BLaER1 treated with 17β-estradiol and CSF1 and Interleukin-3, amounts not matched to agents 10 nM and 100 nM (cell line): ENCODE measurements at regions not wholly inside any gene's neighbourhood (a gene's known extent, or its start where the extent isn't known, plus 50 kb on each side); places are given as distances from the start of the nearest gene placed in this dataset.
"Not testable (repeated sequence)": the region's sequence is repeated elsewhere in the genome, so short reads cannot be mapped to it uniquely, and the experiment has no call there.

Experiments
- H3K27ac ChIP-seq, 11 experiments: shearing (Covaris generic); formaldehyde crosslinking; 2 replicates each; pipeline ENCODE4 v1.8.1; 2022
- H3K27me3 ChIP-seq, 11 experiments: shearing (Covaris generic); formaldehyde crosslinking; 2 replicates each; pipeline ENCODE4 v1.8.1; 2022
- H3K36me3 ChIP-seq, 11 experiments: shearing (Covaris generic); formaldehyde crosslinking; 2 replicates each; pipeline ENCODE4 v1.8.1; 2022
- H3K4me1 ChIP-seq, 10 experiments: shearing (Covaris generic); formaldehyde crosslinking; 2 replicates each; pipeline ENCODE4 v1.8.1; 2022
- H3K4me2 ChIP-seq, 11 experiments: shearing (Covaris generic); formaldehyde crosslinking; 2 replicates each; pipeline ENCODE4 v1.8.1; 2022
- H3K4me3 ChIP-seq, 10 experiments: shearing (Covaris generic); formaldehyde crosslinking; 2 replicates each; pipeline ENCODE4 v1.8.1; 2022
- H3K9ac ChIP-seq, 11 experiments: shearing (Covaris generic); formaldehyde crosslinking; 2 replicates each; pipeline ENCODE4 v1.8.1; 2022
- H3K9me3 ChIP-seq, 11 experiments: shearing (Covaris generic); formaldehyde crosslinking; replicated peaks in 1 of 11; 2 replicates each; pipeline ENCODE4 v1.8.1; 2022
- H4K20me1 ChIP-seq, 11 experiments: shearing (Covaris generic); formaldehyde crosslinking; 2 replicates each; pipeline ENCODE4 v1.8.1; 2022
- Cebpa-rat ChIP-seq, 11 experiments: shearing (Covaris generic); IDR thresholded peaks; 2 replicates each; pipeline ENCODE4 v1.8.1; 2022

DNA sequence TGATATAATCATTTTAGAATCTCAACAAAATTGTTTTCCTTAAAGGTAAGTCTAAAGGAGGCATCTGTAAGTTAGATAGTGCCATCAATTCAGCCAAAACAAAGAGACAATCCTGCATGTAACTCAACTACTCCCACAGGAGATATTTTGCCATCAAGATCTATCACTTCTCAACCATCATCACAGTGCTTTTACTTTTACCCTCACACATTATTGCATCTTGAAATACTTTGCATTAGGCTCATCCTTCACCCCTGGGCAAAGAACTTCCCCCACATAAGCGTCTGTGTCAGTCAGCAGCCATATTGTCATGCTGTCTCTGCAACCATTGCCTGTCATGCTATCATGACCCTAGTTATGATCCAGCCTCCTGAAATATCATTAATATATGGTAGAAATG, 54.9 kb upstream of the NLGN1 start:
- Histone ChIP-seq H3K4me2 (no peak overlapping the region), H3K4me1 (no peaks in the 10 kb centered on the region), H3K27ac (no peak overlapping the region), H3K27me3 (no peaks in the 10 kb centered on the region), H3K9ac (no peak overlapping the region), H3K4me3 (no peak overlapping the region), H3K9me3 (no peaks in the 10 kb centered on the region), H3K36me3 (no peaks in the 10 kb centered on the region), H4K20me1 (no peaks in the 10 kb centered on the region)
- no peak for TF ChIP-seq Cebpa-rat (IDR thresholded peaks at IDR 0.05)

DNA sequence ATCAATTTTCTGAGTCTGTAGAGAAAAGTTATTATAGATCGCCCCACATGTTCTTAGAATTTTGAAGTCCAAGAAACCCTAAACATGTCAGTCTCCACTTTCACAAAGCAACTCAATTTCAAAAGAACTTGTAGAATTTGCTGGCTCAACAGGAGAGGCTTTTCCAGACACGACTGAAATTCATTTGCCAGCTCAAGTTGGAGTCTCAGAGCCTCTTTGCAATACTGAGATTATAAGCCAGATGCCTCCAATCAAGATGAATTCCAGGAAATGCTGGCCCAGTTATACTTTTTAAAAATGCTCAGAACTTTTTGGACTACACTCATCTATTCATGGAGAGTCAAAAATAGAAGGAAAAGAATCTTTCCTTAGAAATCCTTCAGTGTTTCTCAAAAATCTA, 56.9 kb upstream of the NLGN1 start:
- H3K27ac ChIP-seq: no peak overlapping the region
- H3K9me3 ChIP-seq: no peaks in the 10 kb centered on the region
- H3K36me3 ChIP-seq: no peaks in the 10 kb centered on the region
- H3K27me3 ChIP-seq: no peaks in the 10 kb centered on the region
- no peaks in the 10 kb centered on the region for H4K20me1 ChIP-seq
- no peak for TF ChIP-seq Cebpa-rat (IDR thresholded peaks at IDR 0.05)
- no peaks in the 10 kb centered on the region for H3K4me1 ChIP-seq
- H3K4me3 ChIP-seq: no peak overlapping the region
- H3K4me2 ChIP-seq: no peak overlapping the region
- H3K9ac ChIP-seq: no peak overlapping the region

DNA sequence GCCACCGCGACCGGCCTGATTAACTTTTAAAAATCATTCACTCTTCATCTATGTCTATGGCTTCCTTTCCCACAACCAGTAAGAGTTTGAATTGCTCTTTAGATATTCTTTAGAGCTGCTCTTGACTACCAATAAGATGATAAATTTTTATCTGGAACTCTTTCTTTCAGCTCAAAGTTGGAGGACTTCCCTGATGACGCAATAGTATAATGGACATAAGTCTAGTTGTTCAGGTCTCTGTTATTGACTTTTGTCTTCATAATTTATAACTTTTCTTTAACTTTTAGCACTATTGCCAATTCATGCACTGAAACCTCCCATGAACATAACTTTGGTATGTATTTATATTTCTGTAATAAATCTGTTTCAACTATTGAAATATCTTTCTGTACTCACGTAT, 61.3 kb upstream of the NLGN1 start:
- Histone ChIP-seq H4K20me1 (no peaks in the 10 kb centered on the region), H3K27ac (no peak overlapping the region), H3K4me1 (no peaks in the 10 kb centered on the region), H3K9ac (no peak overlapping the region), H3K27me3 (no peaks in the 10 kb centered on the region), H3K36me3 (no peaks in the 10 kb centered on the region), H3K4me2 (no peak overlapping the region), H3K9me3 (no peaks in the 10 kb centered on the region), H3K4me3 (no peak overlapping the region)
- peak in 4 of 11 experiments; percentile 15 to 73 (median 26); a peak in 2 of 22 replicates for TF ChIP-seq Cebpa-rat (IDR thresholded peaks at IDR 0.05)

DNA sequence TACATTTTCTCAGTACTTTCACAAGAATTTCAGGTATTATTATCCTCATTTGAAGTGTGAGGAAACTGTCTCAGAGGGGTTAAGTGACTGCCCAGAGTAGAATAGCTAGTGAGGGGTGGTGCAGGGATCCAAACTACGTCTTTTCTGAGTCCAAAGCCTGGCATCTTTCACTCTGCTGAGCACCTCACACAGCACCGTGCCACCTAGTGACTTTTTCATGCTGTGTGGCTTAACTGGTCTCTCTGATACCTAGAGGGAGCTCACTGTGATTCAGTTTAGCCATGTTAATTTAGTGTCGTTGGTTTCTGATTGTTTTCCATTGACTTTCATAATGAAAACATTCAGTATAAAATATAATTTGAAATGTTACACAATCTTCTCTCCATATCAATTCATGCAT, 91.4 kb upstream of the NLGN1 start:
- H3K4me1 ChIP-seq: no peaks in the 10 kb centered on the region
- H3K4me2 ChIP-seq: no peak overlapping the region
- no peak overlapping the region for H3K4me3 ChIP-seq
- H4K20me1 ChIP-seq: no peaks in the 10 kb centered on the region
- no peaks in the 10 kb centered on the region for H3K27me3 ChIP-seq
- H3K36me3 ChIP-seq: no peaks in the 10 kb centered on the region
- H3K9ac ChIP-seq: no peak overlapping the region
- H3K27ac ChIP-seq: no peak overlapping the region
- H3K9me3 ChIP-seq: no peaks in the 10 kb centered on the region
- TF ChIP-seq Cebpa-rat (IDR thresholded peaks at IDR 0.05): no peak

DNA sequence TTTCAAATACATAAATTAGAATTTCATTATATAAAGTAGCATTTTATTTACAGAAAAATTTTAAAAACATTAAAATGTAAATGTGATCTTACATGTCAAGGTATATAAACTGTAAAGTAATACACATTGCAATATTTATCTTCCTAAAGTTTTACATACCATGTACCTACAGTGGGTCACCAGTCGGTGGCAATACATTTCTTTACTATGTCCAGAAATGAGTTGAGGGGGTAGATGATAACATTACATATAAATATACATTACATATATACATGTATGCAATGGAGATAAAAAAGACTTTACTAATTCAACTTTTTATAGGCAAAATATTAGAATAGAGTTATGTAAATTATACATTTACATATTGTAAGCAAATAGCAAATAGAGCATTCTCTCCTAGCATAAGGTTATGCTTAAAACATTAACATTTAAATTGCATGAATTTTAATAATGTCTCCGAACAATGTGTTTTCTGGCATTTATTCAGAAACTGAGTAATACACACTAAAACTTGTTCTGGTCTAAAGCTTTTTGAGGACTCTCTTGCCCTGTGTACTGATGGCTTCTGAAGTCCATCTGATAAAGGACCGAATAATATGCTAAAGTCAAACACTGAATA, 93.3 kb upstream of the NLGN1 start:
- no peak overlapping the region for H3K27ac ChIP-seq
- no peak overlapping the region for H3K9ac ChIP-seq
- peaks cover 0 to 6% (median 0%) of the 10 kb centered on the region in 11 experiments; a peak in 3 of 22 replicates for H3K9me3 ChIP-seq
- H3K36me3 ChIP-seq: no peaks in the 10 kb centered on the region
- no peak overlapping the region for H3K4me2 ChIP-seq
- no peak overlapping the region for H3K4me3 ChIP-seq
- no peaks in the 10 kb centered on the region for H4K20me1 ChIP-seq
- no peak for TF ChIP-seq Cebpa-rat (IDR thresholded peaks at IDR 0.05)
- H3K27me3 ChIP-seq: no peaks in the 10 kb centered on the region
- H3K4me1 ChIP-seq: no peaks in the 10 kb centered on the region

DNA sequence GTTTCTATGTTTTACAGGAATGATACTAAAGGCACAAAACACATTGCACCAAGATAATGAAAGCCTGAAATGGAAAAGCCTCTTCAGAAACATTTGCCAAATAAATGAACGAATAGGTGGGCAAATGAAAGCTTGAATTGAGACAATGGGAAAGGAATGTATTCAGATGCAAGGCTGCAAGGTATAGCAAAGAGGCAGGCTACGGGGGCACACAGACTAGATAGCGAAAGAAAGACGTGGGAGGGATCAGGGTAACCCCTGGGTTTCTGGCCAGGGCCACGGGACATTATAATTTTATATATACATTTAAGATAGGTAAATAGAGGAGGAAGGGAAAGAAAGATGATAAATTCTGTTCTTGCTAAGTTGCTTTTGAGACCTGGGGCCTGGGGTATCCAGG, 95.9 kb upstream of the NLGN1 start:
- Histone ChIP-seq H3K4me2 (no peak overlapping the region), H3K9me3 (peaks cover 0 to 11% (median 0%) of the 10 kb centered on the region in 11 experiments; a peak in 3 of 22 replicates), H3K4me3 (no peak overlapping the region), H3K27me3 (no peaks in the 10 kb centered on the region), H4K20me1 (no peaks in the 10 kb centered on the region), H3K36me3 (no peaks in the 10 kb centered on the region), H3K27ac (no peak overlapping the region), H3K9ac (no peak overlapping the region), H3K4me1 (no peaks in the 10 kb centered on the region)
- TF ChIP-seq Cebpa-rat (IDR thresholded peaks at IDR 0.05): no peak

DNA sequence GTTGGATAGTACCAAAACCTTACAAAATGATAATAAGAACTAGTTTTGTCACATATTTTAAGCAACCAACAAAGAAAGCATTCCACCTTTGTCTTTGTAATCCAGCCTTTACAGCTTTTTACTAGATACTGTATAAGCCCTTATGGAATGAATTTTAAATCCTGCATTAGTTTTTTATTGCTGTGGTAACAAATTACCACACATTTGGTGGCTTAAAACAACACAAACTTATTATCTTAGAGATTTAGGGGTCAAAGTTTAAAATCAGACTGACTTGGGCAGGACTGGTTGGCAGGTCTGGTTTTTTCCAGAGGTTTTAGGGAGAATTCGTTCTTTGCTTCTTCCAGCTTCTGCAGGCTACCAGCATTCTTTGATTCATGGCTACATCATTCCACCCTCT, 108.5 kb upstream of the NLGN1 start:
- Histone ChIP-seq H3K27me3 (no peaks in the 10 kb centered on the region), H3K4me2 (no peak overlapping the region), H3K4me1 (no peaks in the 10 kb centered on the region), H3K36me3 (no peaks in the 10 kb centered on the region), H4K20me1 (no peaks in the 10 kb centered on the region), H3K9ac (no peak overlapping the region), H3K4me3 (no peak overlapping the region), H3K9me3 (peaks cover 0 to 9% (median 0%) of the 10 kb centered on the region in 11 experiments; a peak in 4 of 22 replicates), H3K27ac (no peak overlapping the region)
- no peak for TF ChIP-seq Cebpa-rat (IDR thresholded peaks at IDR 0.05)

DNA sequence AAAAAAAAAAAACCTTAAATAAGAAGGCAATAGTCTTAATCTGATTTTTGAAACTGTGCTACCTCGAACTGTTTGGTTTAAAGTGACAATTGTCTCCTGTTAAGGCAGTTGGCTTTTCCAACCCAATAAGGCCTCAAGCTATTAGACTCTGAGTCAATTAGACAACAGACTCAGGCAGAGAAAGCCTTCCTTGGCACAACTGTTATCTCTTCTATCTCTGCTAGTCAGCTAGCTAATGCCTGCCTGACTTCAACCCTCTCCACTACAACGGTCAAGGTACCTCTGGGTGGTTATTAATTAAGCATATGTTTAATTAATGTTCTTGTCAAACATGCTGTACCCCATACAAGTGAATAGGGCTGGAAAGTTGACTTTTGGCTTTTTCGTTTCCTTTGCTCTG, 110.2 kb upstream of the NLGN1 start:
- H3K9ac ChIP-seq: no peak overlapping the region
- H3K4me2 ChIP-seq: no peak overlapping the region
- H4K20me1 ChIP-seq: no peaks in the 10 kb centered on the region
- no peaks in the 10 kb centered on the region for H3K36me3 ChIP-seq
- H3K27ac ChIP-seq: no peak overlapping the region
- no peaks in the 10 kb centered on the region for H3K4me1 ChIP-seq
- H3K9me3 ChIP-seq: peaks cover 0 to 9% (median 0%) of the 10 kb centered on the region in 11 experiments; a peak in 3 of 22 replicates
- no peak overlapping the region for H3K4me3 ChIP-seq
- H3K27me3 ChIP-seq: no peaks in the 10 kb centered on the region
- TF ChIP-seq Cebpa-rat (IDR thresholded peaks at IDR 0.05): no peak

DNA sequence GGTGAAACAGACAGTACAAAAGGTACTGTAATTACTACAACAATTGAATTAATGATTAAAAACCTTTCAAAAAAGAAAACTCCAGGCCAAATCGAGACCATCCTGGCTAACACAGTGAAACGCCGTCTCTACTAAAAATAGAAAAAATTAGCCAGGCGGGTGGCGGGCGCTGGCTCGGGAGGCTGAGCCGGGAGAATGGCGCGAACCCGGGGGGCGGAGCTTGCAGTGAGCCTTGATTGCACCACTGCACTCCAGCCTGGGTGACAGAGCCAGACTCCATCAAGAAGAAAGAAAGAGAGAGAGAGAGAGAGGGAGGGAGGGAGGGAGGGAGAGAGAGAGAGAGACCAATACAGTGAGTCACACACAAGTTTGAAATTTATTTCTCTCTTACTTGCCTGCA, 111.0 kb upstream of the NLGN1 start:
- not testable (repeated sequence) for H3K36me3 ChIP-seq, H3K4me2 ChIP-seq, H3K27ac ChIP-seq, H3K4me1 ChIP-seq, H3K27me3 ChIP-seq, H3K4me3 ChIP-seq, H4K20me1 ChIP-seq, H3K9me3 ChIP-seq, H3K9ac ChIP-seq

DNA sequence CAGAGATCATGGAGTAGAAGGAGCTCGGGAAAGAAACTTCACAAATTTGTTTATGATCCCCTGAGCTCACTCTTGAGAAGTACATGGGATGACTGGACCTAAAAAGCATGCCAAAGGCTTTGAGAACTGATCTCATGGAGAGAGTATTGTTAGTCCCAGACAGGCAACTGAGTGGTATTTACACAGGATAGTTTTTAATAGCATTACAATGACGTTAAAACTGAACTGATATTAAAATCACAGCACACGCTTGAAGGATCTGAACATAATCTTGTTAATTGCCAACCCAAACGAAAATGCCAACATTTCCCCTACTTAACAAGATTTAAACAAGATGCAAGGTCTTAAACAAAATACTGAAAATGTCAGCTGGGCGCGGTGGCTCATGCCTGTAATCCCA, 113.2 kb upstream of the NLGN1 start:
- Histone ChIP-seq H3K27me3 (no peaks in the 10 kb centered on the region), H3K4me1 (no peaks in the 10 kb centered on the region), H3K9ac (no peak overlapping the region), H3K36me3 (no peaks in the 10 kb centered on the region), H3K27ac (no peak overlapping the region), H3K9me3 (peaks cover 0 to 9% (median 0%) of the 10 kb centered on the region in 11 experiments; a peak in 3 of 22 replicates), H3K4me2 (no peak overlapping the region), H3K4me3 (no peak overlapping the region), H4K20me1 (no peaks in the 10 kb centered on the region)
- TF ChIP-seq Cebpa-rat (IDR thresholded peaks at IDR 0.05): no peak
